DOHH2 (cell line): ENCODE measurements at regions not wholly inside any gene's neighbourhood (a gene's known extent, or its start where the extent isn't known, plus 50 kb on each side); places are given as distances from the start of the nearest gene placed in this dataset.

Source experiments
- CTCF ChIP-seq: fragments of 200-600 bp; sonication (generic); IDR thresholded peaks from one replicate; pipeline ENCODE4 v1.5.1; 2014; ENCODE audit warnings: antibody characterized with exemption, mild to moderate bottlenecking, low read depth, low read length; ENCODE audit not compliant: poor library complexity, severe bottlenecking
- EZH2phosphoT487 ChIP-seq: fragments of 200-600 bp; sonication (generic); IDR thresholded peaks from 2 replicates; pipeline ENCODE4 v1.6.1; 2017; ENCODE audit warnings: borderline replicate concordance, mild to moderate bottlenecking, antibody characterized with exemption, low read length, moderate library complexity, mixed read lengths

GRCh38 chr5:97266076-97266475 is 83.0 kb upstream of the RIOK2 start:
- TF ChIP-seq CTCF = no peak
- no peak for TF ChIP-seq EZH2phosphoT487
